ENCODE measurements at regions not wholly inside any gene's neighbourhood (a gene's known extent, or its start where the extent isn't known, plus 50 kb on each side); places are given as distances from the start of the nearest gene placed in this dataset.
A peak's percentile ranks its signal among the peaks of the same experiment; 100 is the strongest.

GRCh38 chr2:191748059-191748461 lies 70.1 kb downstream of the NABP1 start:
- no peak overlapping the region for H3K4me3 ChIP-seq (ENCODE audit: low read length)
- no peak for TF ChIP-seq CTCF (conservative IDR thresholded peaks at IDR 0.05; ENCODE audit: low read depth, low read length)
- DNase-seq (ENCODE audit: low read depth) = peak; percentile 40

GRCh38 chr2:191748528-191749180 lies 70.7 kb downstream of the NABP1 start:
- no peak for TF ChIP-seq CTCF (conservative IDR thresholded peaks at IDR 0.05; ENCODE audit: low read depth, low read length)
- DNase-seq (ENCODE audit: low read depth) = no peak
- H3K4me3 ChIP-seq (ENCODE audit: low read length) = no peak overlapping the region

- no peak overlapping the region for H3K4me3 ChIP-seq (ENCODE audit: low read length)
- no peak for TF ChIP-seq CTCF (conservative IDR thresholded peaks at IDR 0.05; ENCODE audit: low read depth, low read length)
- DNase-seq (ENCODE audit: low read depth) = no peak
These were observed 71.2 kb downstream of the NABP1 start for GRCh38 chr2:191749181-191749540.

- no peak for TF ChIP-seq CTCF (conservative IDR thresholded peaks at IDR 0.05; ENCODE audit: low read depth, low read length)
- no peak for DNase-seq (ENCODE audit: low read depth)
- H3K4me3 ChIP-seq (ENCODE audit: low read length) = no peak overlapping the region
These were observed 76.2 kb downstream of the NABP1 start for GRCh38 chr2:191754103-191754502.

- no peak for TF ChIP-seq CTCF (conservative IDR thresholded peaks at IDR 0.05; ENCODE audit: low read depth, low read length)
- H3K4me3 ChIP-seq (ENCODE audit: low read length) = no peak overlapping the region
- DNase-seq (ENCODE audit: low read depth) = no peak
These were observed 78.8 kb downstream of the NABP1 start for GRCh38 chr2:191756761-191757160.

- DNase-seq (ENCODE audit: low read depth) = no peak
- H3K4me3 ChIP-seq (ENCODE audit: low read length) = no peak overlapping the region
- no peak for TF ChIP-seq CTCF (conservative IDR thresholded peaks at IDR 0.05; ENCODE audit: low read depth, low read length)
These were observed 79.3 kb downstream of the NABP1 start for GRCh38 chr2:191757208-191757607.
